B cell (primary cell): ENCODE measurements at regions not wholly inside any gene's neighbourhood (a gene's known extent, or its start where the extent isn't known, plus 50 kb on each side); places are given as distances from the start of the nearest gene placed in this dataset.

ENCODE experiments used
- CTCF ChIP-seq: fragments of 200-600 bp; IDR thresholded peaks from one replicate; pipeline ENCODE4 v1.8.0; 2022; ENCODE audit warnings: antibody characterized with exemption, mild to moderate bottlenecking
- EZH2 ChIP-seq: IDR thresholded peaks from 2 replicates; pipeline ENCODE4 v1.6.1; 2012; ENCODE audit warnings: borderline replicate concordance, low read depth, mild to moderate bottlenecking, moderate library complexity, low read length; ENCODE audit not compliant: insufficient read depth, poor library complexity, severe bottlenecking

- TF ChIP-seq CTCF (no peak), EZH2 (no peak)
Measured at GRCh38 chr2:53058526-53058925, 709.1 kb upstream of the CHAC2 start.
